K562 (cell line): ENCODE measurements at regions not wholly inside any gene's neighbourhood (a gene's known extent, or its start where the extent isn't known, plus 50 kb on each side); places are given as distances from the start of the nearest gene placed in this dataset.

Experiments
- BCL6 ChIP-seq: fragments of 250-450 bp; sonication (Bioruptor Pico); IDR thresholded peaks from 2 replicates; pipeline ENCODE4 v1.4.0; 2020
- EZH2 ChIP-seq: IDR thresholded peaks from 2 replicates; pipeline ENCODE4 v1.6.1; 2012; ENCODE audit warnings: low read depth, mild to moderate bottlenecking, inconsistent platforms, low read length, borderline replicate concordance
- KAT7 ChIP-seq: sonication (generic); formaldehyde crosslinking; IDR thresholded peaks from 2 replicates; pipeline ENCODE4 v1.8.0; 2022; ENCODE audit warnings: missing genetic modification reagents, mild to moderate bottlenecking, borderline replicate concordance
- MAZ ChIP-seq, 2 experiments: fragments of 450-650 bp in 1 of 2; sonication (generic) in 1 of 2; formaldehyde crosslinking; IDR thresholded peaks in 1 of 2; conservative IDR thresholded peaks in 1 of 2; 2 replicates each; pipeline versions ENCODE4 v1.4.0 to v1.5.0; 2020; ENCODE audit warnings: mild to moderate bottlenecking in 1 of 2, missing genetic modification reagents in 1 of 2
- PCBP2 ChIP-seq: fragments of 200-400 bp; formaldehyde crosslinking; IDR thresholded peaks from 2 replicates; pipeline ENCODE4 v1.6.1; 2018; ENCODE audit warnings: low read length, low read depth, mild to moderate bottlenecking, moderate library complexity; ENCODE audit not compliant: poor library complexity, severe bottlenecking
- PHB ChIP-seq: fragments of 250-450 bp; sonication (Bioruptor Pico); IDR thresholded peaks from 2 replicates; pipeline ENCODE4 v1.5.0; 2021
- PML ChIP-seq: IDR thresholded peaks from 2 replicates; pipeline ENCODE4 v1.6.1; 2012; ENCODE audit warnings: low read length, inconsistent platforms
- RBFOX2 ChIP-seq: fragments of 200-400 bp; formaldehyde crosslinking; IDR thresholded peaks from 2 replicates; pipeline ENCODE4 v1.6.1; 2017; ENCODE audit warnings: low read depth, mild to moderate bottlenecking, low read length, moderate library complexity
- SIN3B ChIP-seq: fragments of 450-650 bp; IDR thresholded peaks from 2 replicates; pipeline ENCODE4 v1.6.1; 2017; ENCODE audit warnings: low read depth, mild to moderate bottlenecking, moderate library complexity
- SRSF3 ChIP-seq: fragments of 200-400 bp; formaldehyde crosslinking; IDR thresholded peaks from 2 replicates; pipeline ENCODE4 v1.6.1; 2016; ENCODE audit warnings: mild to moderate bottlenecking, low read length, moderate library complexity; ENCODE audit not compliant: insufficient read depth
- TAF9B ChIP-seq: fragments of 450-650 bp; IDR thresholded peaks from 2 replicates; pipeline ENCODE4 v1.6.1; 2018; ENCODE audit warnings: mild to moderate bottlenecking; ENCODE audit not compliant: partially characterized antibody
- TEAD1 ChIP-seq, 2 experiments: fragments of 450-650 bp in 1 of 2; sonication (generic) in 1 of 2; formaldehyde crosslinking; IDR thresholded peaks; 2 replicates each; pipeline versions ENCODE4 v1.4.0 to v1.8.0; 2020 to 2022; ENCODE audit warnings: mild to moderate bottlenecking in 2 of 2, missing genetic modification reagents in 1 of 2
- ZKSCAN3 ChIP-seq: fragments of 250-450 bp; sonication (Bioruptor Pico); IDR thresholded peaks from 2 replicates; pipeline ENCODE4 v1.4.0; 2020
- ZNF184 ChIP-seq: sonication (generic); formaldehyde crosslinking; IDR thresholded peaks from 2 replicates; pipeline ENCODE4 v1.5.0; 2020; ENCODE audit warnings: missing genetic modification reagents
- TF ChIP-seq, protein P1 (sequence below): fragments of 250-450 bp; sonication (Bioruptor Pico); IDR thresholded peaks from 2 replicates; pipeline ENCODE4 v1.4.0; 2020; ENCODE audit warnings: mild to moderate bottlenecking, moderate library complexity, borderline replicate concordance
- TF ChIP-seq, protein P2 (sequence below), 2 experiments: fragments of 450-650 bp in 1 of 2; sonication (generic) in 1 of 2; formaldehyde crosslinking in 1 of 2; IDR thresholded peaks; 2 replicates each; pipeline versions ENCODE4 v1.7.1 to v1.9.0; 2016 to 2022; ENCODE audit warnings: inconsistent platforms in 1 of 2, mild to moderate bottlenecking in 1 of 2, missing genetic modification reagents in 1 of 2

DNA sequence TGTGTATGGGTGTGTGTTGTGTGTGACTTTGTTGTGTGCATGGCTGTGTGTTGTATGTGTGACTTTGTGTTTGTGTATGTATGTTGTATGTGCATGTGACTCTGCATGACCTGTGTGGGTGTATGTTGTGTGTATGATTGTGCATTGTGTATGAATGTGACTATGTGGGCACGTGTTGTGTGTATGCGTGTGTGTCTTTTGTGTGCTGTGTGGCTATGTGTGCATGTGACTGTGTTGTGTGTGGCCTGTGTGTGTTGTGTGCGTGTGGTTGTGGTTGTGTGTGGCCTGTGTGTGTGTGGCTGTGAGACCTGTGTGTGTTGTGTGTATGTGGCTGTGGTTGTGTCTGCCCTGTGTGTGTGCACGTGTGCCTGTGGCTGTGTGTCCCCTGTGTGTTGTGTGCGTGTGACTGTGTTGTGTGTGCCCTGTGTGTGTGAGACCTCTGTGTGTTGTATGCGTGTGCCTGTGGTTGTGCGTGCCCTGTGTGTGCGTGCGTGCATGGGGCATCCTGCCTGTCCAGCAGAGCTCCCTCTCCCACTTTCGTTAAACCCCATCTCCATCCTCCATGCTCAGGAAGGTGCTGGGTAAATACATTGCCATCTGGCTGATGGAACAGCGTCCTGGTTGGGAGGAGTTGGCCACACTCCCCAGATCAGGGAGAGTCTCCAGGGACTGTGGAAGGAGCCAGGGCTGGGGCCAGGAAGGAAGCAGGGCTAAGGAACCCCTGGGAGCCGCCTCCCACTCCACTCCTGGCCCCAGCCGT lies 90.1 kb upstream of the GSE1 start (continued):
- TF ChIP-seq, protein P1, sequence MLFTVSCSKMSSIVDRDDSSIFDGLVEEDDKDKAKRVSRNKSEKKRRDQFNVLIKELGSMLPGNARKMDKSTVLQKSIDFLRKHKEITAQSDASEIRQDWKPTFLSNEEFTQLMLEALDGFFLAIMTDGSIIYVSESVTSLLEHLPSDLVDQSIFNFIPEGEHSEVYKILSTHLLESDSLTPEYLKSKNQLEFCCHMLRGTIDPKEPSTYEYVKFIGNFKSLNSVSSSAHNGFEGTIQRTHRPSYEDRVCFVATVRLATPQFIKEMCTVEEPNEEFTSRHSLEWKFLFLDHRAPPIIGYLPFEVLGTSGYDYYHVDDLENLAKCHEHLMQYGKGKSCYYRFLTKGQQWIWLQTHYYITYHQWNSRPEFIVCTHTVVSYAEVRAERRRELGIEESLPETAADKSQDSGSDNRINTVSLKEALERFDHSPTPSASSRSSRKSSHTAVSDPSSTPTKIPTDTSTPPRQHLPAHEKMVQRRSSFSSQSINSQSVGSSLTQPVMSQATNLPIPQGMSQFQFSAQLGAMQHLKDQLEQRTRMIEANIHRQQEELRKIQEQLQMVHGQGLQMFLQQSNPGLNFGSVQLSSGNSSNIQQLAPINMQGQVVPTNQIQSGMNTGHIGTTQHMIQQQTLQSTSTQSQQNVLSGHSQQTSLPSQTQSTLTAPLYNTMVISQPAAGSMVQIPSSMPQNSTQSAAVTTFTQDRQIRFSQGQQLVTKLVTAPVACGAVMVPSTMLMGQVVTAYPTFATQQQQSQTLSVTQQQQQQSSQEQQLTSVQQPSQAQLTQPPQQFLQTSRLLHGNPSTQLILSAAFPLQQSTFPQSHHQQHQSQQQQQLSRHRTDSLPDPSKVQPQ (CRISPR knock-in tag): no peak
- TF ChIP-seq KAT7 (no peak), SRSF3 (no peak), PCBP2 (no peak), ZKSCAN3 (CRISPR knock-in tag) (no peak), PML (no peak), TAF9B (no peak), PHB (CRISPR knock-in tag) (no peak), BCL6 (CRISPR knock-in tag) (no peak), EZH2 (no peak), SIN3B (no peak), MAZ (CRISPR knock-in tag; conservative IDR thresholded peaks at IDR 0.05 in 1 of 2, IDR thresholded peaks at IDR 0.05 in 1 of 2) (no peak), RBFOX2 (no peak), TEAD1 (CRISPR knock-in tag; IDR thresholded peaks at IDR 0.05) (no peak), ZNF184 (CRISPR knock-in tag) (no peak)
- TF ChIP-seq, protein P2, sequence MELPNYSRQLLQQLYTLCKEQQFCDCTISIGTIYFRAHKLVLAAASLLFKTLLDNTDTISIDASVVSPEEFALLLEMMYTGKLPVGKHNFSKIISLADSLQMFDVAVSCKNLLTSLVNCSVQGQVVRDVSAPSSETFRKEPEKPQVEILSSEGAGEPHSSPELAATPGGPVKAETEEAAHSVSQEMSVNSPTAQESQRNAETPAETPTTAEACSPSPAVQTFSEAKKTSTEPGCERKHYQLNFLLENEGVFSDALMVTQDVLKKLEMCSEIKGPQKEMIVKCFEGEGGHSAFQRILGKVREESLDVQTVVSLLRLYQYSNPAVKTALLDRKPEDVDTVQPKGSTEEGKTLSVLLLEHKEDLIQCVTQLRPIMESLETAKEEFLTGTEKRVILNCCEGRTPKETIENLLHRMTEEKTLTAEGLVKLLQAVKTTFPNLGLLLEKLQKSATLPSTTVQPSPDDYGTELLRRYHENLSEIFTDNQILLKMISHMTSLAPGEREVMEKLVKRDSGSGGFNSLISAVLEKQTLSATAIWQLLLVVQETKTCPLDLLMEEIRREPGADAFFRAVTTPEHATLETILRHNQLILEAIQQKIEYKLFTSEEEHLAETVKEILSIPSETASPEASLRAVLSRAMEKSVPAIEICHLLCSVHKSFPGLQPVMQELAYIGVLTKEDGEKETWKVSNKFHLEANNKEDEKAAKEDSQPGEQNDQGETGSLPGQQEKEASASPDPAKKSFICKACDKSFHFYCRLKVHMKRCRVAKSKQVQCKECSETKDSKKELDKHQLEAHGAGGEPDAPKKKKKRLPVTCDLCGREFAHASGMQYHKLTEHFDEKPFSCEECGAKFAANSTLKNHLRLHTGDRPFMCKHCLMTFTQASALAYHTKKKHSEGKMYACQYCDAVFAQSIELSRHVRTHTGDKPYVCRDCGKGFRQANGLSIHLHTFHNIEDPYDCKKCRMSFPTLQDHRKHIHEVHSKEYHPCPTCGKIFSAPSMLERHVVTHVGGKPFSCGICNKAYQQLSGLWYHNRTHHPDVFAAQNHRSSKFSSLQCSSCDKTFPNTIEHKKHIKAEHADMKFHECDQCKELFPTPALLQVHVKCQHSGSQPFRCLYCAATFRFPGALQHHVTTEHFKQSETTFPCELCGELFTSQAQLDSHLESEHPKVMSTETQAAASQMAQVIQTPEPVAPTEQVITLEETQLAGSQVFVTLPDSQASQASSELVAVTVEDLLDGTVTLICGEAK (IDR thresholded peaks at IDR 0.05): peak; percentile 21; the same call in 1 of the 2 replicates
- TF ChIP-seq, protein P2 (CRISPR knock-in tag; IDR thresholded peaks at IDR 0.05): no peak
